SK-N-SH (cell line): ENCODE measurements at regions not wholly inside any gene's neighbourhood (a gene's known extent, or its start where the extent isn't known, plus 50 kb on each side); places are given as distances from the start of the nearest gene placed in this dataset.

Source experiments
- CTCF ChIA-PET: fragments of 300-600, 350-600 bp; formaldehyde crosslinking; extraction: SDS; loops from one replicate; lab custom pipeline; 2021; lab: Yijun Ruan, JAX
- POLR2A ChIA-PET: fragments of 350-600 bp; sonication (Branson Sonifier 250); formaldehyde crosslinking; extraction: SDS; loops from one replicate; lab custom pipeline; 2020; ENCODE audit warnings: antibody characterized with exemption, inconsistent platforms; lab: Yijun Ruan, JAX
- DNase-seq: peaks from one replicate; pipeline ENCODE4 v3.0.0; 2012
- H2AFZ ChIP-seq: fragments of 200-600 bp; sonication (generic); 2 replicates; pipeline ENCODE4 v1.8.1; 2016; ENCODE audit warnings: antibody characterized with exemption, mild to moderate bottlenecking, low read depth
- H3F3A ChIP-seq: fragments of 200-600 bp; sonication (generic); replicated peaks from 2 replicates; pipeline ENCODE3; 2016; ENCODE audit warnings: antibody characterized with exemption, mild to moderate bottlenecking; ENCODE audit not compliant: insufficient read depth
- H3K27ac ChIP-seq, 2 experiments: fragments of 200-500 bp in 1 of 2; fragments of 200-600 bp in 1 of 2; sonication (Bioruptor generic) in 1 of 2; sonication (generic), shearing (Covaris generic) in 1 of 2; 2 replicates each; pipeline versions ENCODE4 v1.5.1 to v1.6.1; 2014 to 2016; ENCODE audit warnings: low read depth in 2 of 2, inconsistent platforms in 1 of 2, low read length in 1 of 2, mild to moderate bottlenecking in 1 of 2, mixed read lengths in 1 of 2
- H3K27me3 ChIP-seq: fragments of 200-600 bp; sonication (generic), shearing (Covaris generic); 2 replicates; pipeline ENCODE4 v1.6.1; 2016; ENCODE audit warnings: mixed run types; ENCODE audit not compliant: insufficient read depth
- H3K36me3 ChIP-seq, 2 experiments: fragments of 200-500 bp in 1 of 2; fragments of 200-600 bp in 1 of 2; sonication (Bioruptor generic) in 1 of 2; sonication (generic) in 1 of 2; replicated peaks in 1 of 2; 2 replicates each; pipeline versions ENCODE3 to v1.5.1; 2014 to 2016; ENCODE audit warnings: low read length in 1 of 2, mild to moderate bottlenecking in 1 of 2; ENCODE audit not compliant: insufficient read depth in 2 of 2, control insufficient read depth in 1 of 2
- H3K4me1 ChIP-seq, 2 experiments: fragments of 200-500 bp in 1 of 2; fragments of 200-600 bp in 1 of 2; sonication (Bioruptor generic) in 1 of 2; sonication (generic), shearing (Covaris generic) in 1 of 2; 2 replicates each; pipeline versions ENCODE4 v1.5.1 to v1.6.1; 2014 to 2016; ENCODE audit warnings: low read depth in 1 of 2, low read length in 1 of 2, mixed run types in 1 of 2; ENCODE audit not compliant: insufficient read depth in 2 of 2, control insufficient read depth in 1 of 2
- H3K4me2 ChIP-seq: fragments of 200-600 bp; sonication (generic), shearing (Covaris generic); 2 replicates; pipeline ENCODE4 v1.6.1; 2017; ENCODE audit warnings: mixed run types
- H3K4me3 ChIP-seq, 2 experiments: fragments of 200-500 bp in 1 of 2; fragments of 200-600 bp in 1 of 2; sonication (Bioruptor generic) in 1 of 2; sonication (generic), shearing (Covaris generic) in 1 of 2; 2 replicates each; pipeline versions ENCODE4 v1.5.1 to v1.8.1; 2014 to 2016; ENCODE audit warnings: low read depth in 2 of 2, inconsistent platforms in 1 of 2, low read length in 1 of 2, mild to moderate bottlenecking in 1 of 2, mixed read lengths in 1 of 2, moderate library complexity in 1 of 2
- H3K79me2 ChIP-seq: fragments of 200-600 bp; sonication (generic); 2 replicates; pipeline ENCODE4 v1.8.1; 2017; ENCODE audit warnings: mild to moderate bottlenecking; ENCODE audit not compliant: insufficient read depth
- H3K9ac ChIP-seq: fragments of 200-600 bp; sonication (generic); 2 replicates; pipeline ENCODE4 v1.6.1; 2017; ENCODE audit warnings: mixed run types
- H3K9me2 ChIP-seq: fragments of 200-600 bp; sonication (generic); 2 replicates; pipeline ENCODE4 v1.6.1; 2017; ENCODE audit warnings: mixed run types
- H3K9me3 ChIP-seq: fragments of 200-600 bp; sonication (generic); 2 replicates; pipeline ENCODE4 v1.6.1; 2017; ENCODE audit warnings: mixed run types, mild to moderate bottlenecking, moderate library complexity
- H4K20me1 ChIP-seq: fragments of 200-600 bp; sonication (generic); 2 replicates; pipeline ENCODE4 v1.6.1; 2017; ENCODE audit warnings: mild to moderate bottlenecking, mixed run types; ENCODE audit not compliant: insufficient read depth
- CHD2 ChIP-seq: fragments of 150-350 bp; IDR thresholded peaks from 2 replicates; pipeline ENCODE4 v1.6.1; 2018; ENCODE audit warnings: low read length; ENCODE audit not compliant: partially characterized antibody
- EP300 ChIP-seq, 2 experiments: IDR thresholded peaks; 2 replicates each; pipeline versions ENCODE4 v1.4.0 to v1.6.1; 2012; ENCODE audit warnings: borderline replicate concordance in 1 of 2, low read depth in 1 of 2, low read length in 1 of 2
- FOSL2 ChIP-seq: IDR thresholded peaks from 2 replicates; pipeline ENCODE4 v1.4.0; 2012; ENCODE audit warnings: low read depth, mild to moderate bottlenecking, moderate library complexity, borderline replicate concordance
- FOXJ3 ChIP-seq: sonication (generic); formaldehyde crosslinking; IDR thresholded peaks from 2 replicates; pipeline ENCODE4 v1.5.1; 2020; ENCODE audit warnings: mild to moderate bottlenecking, missing genetic modification reagents
- FOXM1 ChIP-seq: IDR thresholded peaks from 2 replicates; pipeline ENCODE4 v1.4.0; 2012; ENCODE audit warnings: low read depth, mild to moderate bottlenecking
- GABPA ChIP-seq: IDR thresholded peaks from 2 replicates; pipeline ENCODE4 v1.4.0; 2012; ENCODE audit warnings: low read depth, mild to moderate bottlenecking
- JUND ChIP-seq: IDR thresholded peaks from 2 replicates; pipeline ENCODE4 v1.4.0; 2012
- MEF2A ChIP-seq: IDR thresholded peaks from 2 replicates; pipeline ENCODE4 v1.4.0; 2012; ENCODE audit warnings: low read depth, borderline replicate concordance
- POLR2AphosphoS5 ChIP-seq: IDR thresholded peaks from 2 replicates; pipeline ENCODE4 v1.6.1; 2012; ENCODE audit warnings: low read depth, low read length
- RAD21 ChIP-seq: IDR thresholded peaks from 2 replicates; pipeline ENCODE4 v1.6.1; 2012; ENCODE audit warnings: mild to moderate bottlenecking, low read length
- RCOR1 ChIP-seq: fragments of 150-350 bp; IDR thresholded peaks from 2 replicates; pipeline ENCODE4 v1.6.1; 2017; ENCODE audit warnings: antibody characterized with exemption, low read length
- RFX5 ChIP-seq: IDR thresholded peaks from 2 replicates; pipeline ENCODE4 v1.6.1; 2012; ENCODE audit warnings: mild to moderate bottlenecking, improper control_type of control experiment, low read length
- SIN3A ChIP-seq: IDR thresholded peaks from 2 replicates; pipeline ENCODE4 v1.6.1; 2012; ENCODE audit warnings: low read depth, mild to moderate bottlenecking, low read length, moderate library complexity, borderline replicate concordance
- TAF1 ChIP-seq: IDR thresholded peaks from 2 replicates; pipeline ENCODE4 v1.6.1; 2012; ENCODE audit warnings: low read depth, mild to moderate bottlenecking, low read length, moderate library complexity, borderline replicate concordance
- TCF12 ChIP-seq: IDR thresholded peaks from 2 replicates; pipeline ENCODE4 v1.4.0; 2012
- USF1 ChIP-seq: IDR thresholded peaks from 2 replicates; pipeline ENCODE4 v1.4.0; 2012; ENCODE audit warnings: low read depth, borderline replicate concordance
- USF2 ChIP-seq: fragments of 150-350 bp; IDR thresholded peaks from 2 replicates; pipeline ENCODE4 v1.6.1; 2017; ENCODE audit warnings: antibody characterized with exemption, low read length, low read depth, borderline replicate concordance
- YY1 ChIP-seq: IDR thresholded peaks from 2 replicates; pipeline ENCODE4 v1.4.0; 2012; ENCODE audit warnings: low read depth, mild to moderate bottlenecking
- WGBS: methylation state at CpG from one replicate; pipeline ENCODE4 v1.1.6; 2017; ENCODE audit warnings: low lambda C conversion rate; 5-methylcytosine and 5-hydroxymethylcytosine counted together
- TF ChIP-seq, protein P1 (sequence below): fragments of 200-600 bp; sonication (generic); IDR thresholded peaks from 2 replicates; pipeline ENCODE4 v1.6.1; 2017; ENCODE audit warnings: antibody characterized with exemption, mild to moderate bottlenecking, moderate library complexity

- H4K20me1 ChIP-seq, result no peaks in the 10 kb centered on the region
- DNase-seq, result no peak
- CTCF ChIA-PET, result no interaction called here
- H3F3A ChIP-seq, result no peaks in the 10 kb centered on the region
- H3K36me3 ChIP-seq, result no peaks in the 10 kb centered on the region
- no peaks in the 10 kb centered on the region for H3K27me3 ChIP-seq
- no peak overlapping the region for H3K4me3 ChIP-seq
- H3K9ac ChIP-seq, result no peak overlapping the region
- no peaks in the 10 kb centered on the region for H3K4me1 ChIP-seq
- TF ChIP-seq FOSL2 (no peak), POLR2AphosphoS5 (no peak), MEF2A (no peak), JUND (no peak)
- no peak overlapping the region for H3K4me2 ChIP-seq
- POLR2A ChIA-PET, result no interaction called here
- no peaks in the 10 kb centered on the region for H3K79me2 ChIP-seq
- no peak overlapping the region for H2AFZ ChIP-seq
- H3K27ac ChIP-seq, result no peak overlapping the region
- no peaks in the 10 kb centered on the region for H3K9me3 ChIP-seq
- no peaks in the 10 kb centered on the region for H3K9me2 ChIP-seq
These were observed 152.7 kb upstream of the NEGR1 start for GRCh38 chr1:72435025-72435424.

GRCh38 chr1:72434070-72434469 lies 151.7 kb upstream of the NEGR1 start:
- H4K20me1 ChIP-seq, result no peaks in the 10 kb centered on the region
- no peaks in the 10 kb centered on the region for H3K79me2 ChIP-seq
- no peak overlapping the region for H3K4me3 ChIP-seq
- H3K9ac ChIP-seq, result no peak overlapping the region
- no peaks in the 10 kb centered on the region for H3K36me3 ChIP-seq
- ChIA-PET POLR2A (no interaction called here), CTCF (no interaction called here)
- H3F3A ChIP-seq, result no peaks in the 10 kb centered on the region
- no peak overlapping the region for H3K27ac ChIP-seq
- H3K9me3 ChIP-seq, result no peaks in the 10 kb centered on the region
- DNase-seq, result no peak
- no peak overlapping the region for H3K4me2 ChIP-seq
- H3K9me2 ChIP-seq, result no peaks in the 10 kb centered on the region
- WGBS, result 58% methylated on average over 2 of the region's 2 CpGs
- no peak for TF ChIP-seq FOXM1
- H3K27me3 ChIP-seq, result no peaks in the 10 kb centered on the region
- H2AFZ ChIP-seq, result no peak overlapping the region
- no peaks in the 10 kb centered on the region for H3K4me1 ChIP-seq

- Histone ChIP-seq H3K4me2 (no peak overlapping the region), H4K20me1 (no peaks in the 10 kb centered on the region)
- WGBS, result 51% methylated on average over 2 of the region's 2 CpGs
- DNase-seq, result no peak
- TF ChIP-seq TCF12, result no peak
- no peak for TF ChIP-seq USF2
- no peak for TF ChIP-seq EP300 (IDR thresholded peaks at IDR 0.05; ENCODE audit: borderline replicate concordance in 1 of 2, low read depth in 1 of 2, low read length in 1 of 2)
- no peak for TF ChIP-seq RFX5
- TF ChIP-seq RCOR1, result no peak
- TF ChIP-seq YY1, result no peak
- TF ChIP-seq CHD2, result no peak
- TF ChIP-seq POLR2AphosphoS5, result no peak
- no peak for TF ChIP-seq TAF1
- no peak for TF ChIP-seq FOSL2
- no peak for TF ChIP-seq USF1
- no peak for TF ChIP-seq GABPA
- no peak for TF ChIP-seq SIN3A
- TF ChIP-seq, protein P1, sequence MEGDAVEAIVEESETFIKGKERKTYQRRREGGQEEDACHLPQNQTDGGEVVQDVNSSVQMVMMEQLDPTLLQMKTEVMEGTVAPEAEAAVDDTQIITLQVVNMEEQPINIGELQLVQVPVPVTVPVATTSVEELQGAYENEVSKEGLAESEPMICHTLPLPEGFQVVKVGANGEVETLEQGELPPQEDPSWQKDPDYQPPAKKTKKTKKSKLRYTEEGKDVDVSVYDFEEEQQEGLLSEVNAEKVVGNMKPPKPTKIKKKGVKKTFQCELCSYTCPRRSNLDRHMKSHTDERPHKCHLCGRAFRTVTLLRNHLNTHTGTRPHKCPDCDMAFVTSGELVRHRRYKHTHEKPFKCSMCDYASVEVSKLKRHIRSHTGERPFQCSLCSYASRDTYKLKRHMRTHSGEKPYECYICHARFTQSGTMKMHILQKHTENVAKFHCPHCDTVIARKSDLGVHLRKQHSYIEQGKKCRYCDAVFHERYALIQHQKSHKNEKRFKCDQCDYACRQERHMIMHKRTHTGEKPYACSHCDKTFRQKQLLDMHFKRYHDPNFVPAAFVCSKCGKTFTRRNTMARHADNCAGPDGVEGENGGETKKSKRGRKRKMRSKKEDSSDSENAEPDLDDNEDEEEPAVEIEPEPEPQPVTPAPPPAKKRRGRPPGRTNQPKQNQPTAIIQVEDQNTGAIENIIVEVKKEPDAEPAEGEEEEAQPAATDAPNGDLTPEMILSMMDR, result no peak
- TF ChIP-seq RAD21, result no peak
- TF ChIP-seq FOXJ3 (CRISPR knock-in tag), result no peak
- TF ChIP-seq, all 33 proteins: peak for 0
- no peaks in the 10 kb centered on the region for H3K4me1 ChIP-seq
- POLR2A ChIA-PET, result no interaction called here
- H3F3A ChIP-seq, result no peaks in the 10 kb centered on the region
- H3K9me3 ChIP-seq, result no peaks in the 10 kb centered on the region
- H2AFZ ChIP-seq, result no peak overlapping the region
- CTCF ChIA-PET, result interaction anchor here (0.6 kb wide), 1 partner anchor 368 kb away, joined by 3 read pairs; no protein-coding TSS in a partner anchor
- H3K4me3 ChIP-seq, result no peak overlapping the region
- H3K79me2 ChIP-seq, result no peaks in the 10 kb centered on the region
- no peaks in the 10 kb centered on the region for H3K36me3 ChIP-seq
- H3K9me2 ChIP-seq, result no peaks in the 10 kb centered on the region
- H3K27me3 ChIP-seq, result no peaks in the 10 kb centered on the region
- H3K9ac ChIP-seq, result no peak overlapping the region
- H3K27ac ChIP-seq, result no peak overlapping the region
These were observed 151.3 kb upstream of the NEGR1 start for GRCh38 chr1:72433591-72433990.
